Upper lobe of left lung (tissue), 4 donors: ENCODE measurements at regions not wholly inside any gene's neighbourhood (a gene's known extent, or its start where the extent isn't known, plus 50 kb on each side); places are given as distances from the start of the nearest gene placed in this dataset.

Source experiments
- EP300 ChIP-seq, 4 donors: sonication (generic); formaldehyde crosslinking; IDR thresholded peaks; one replicate each; pipeline ENCODE4 v1.5.1; 2017; ENCODE audit warnings: antibody characterized with exemption in 4 of 4, control low read depth in 2 of 4
- POLR2A ChIP-seq, 4 donors: fragments of 450-650 bp; IDR thresholded peaks; one replicate each; pipeline ENCODE4 v1.5.1; 2016 to 2017; ENCODE audit warnings: antibody characterized with exemption in 4 of 4, mild to moderate bottlenecking in 2 of 4
- POLR2AphosphoS5 ChIP-seq, 2 donors: sonication (generic); formaldehyde crosslinking; IDR thresholded peaks; one replicate each; pipeline ENCODE4 v1.5.1; 2017; ENCODE audit warnings: antibody characterized with exemption in 2 of 2
- TF ChIP-seq, protein P1 (sequence below), 6 experiments: fragments of 450-650 bp in 4 of 6; fragments of 200-600 bp in 2 of 6; sonication (generic) in 2 of 6; IDR thresholded peaks; one replicate each; pipeline ENCODE4 v1.5.1; 2016 to 2019; ENCODE audit warnings: antibody characterized with exemption in 6 of 6

- TF ChIP-seq POLR2AphosphoS5 (IDR thresholded peaks at IDR 0.05) (no peak), POLR2A (IDR thresholded peaks at IDR 0.05) (no peak), EP300 (IDR thresholded peaks at IDR 0.05) (no peak)
- TF ChIP-seq, protein P1, sequence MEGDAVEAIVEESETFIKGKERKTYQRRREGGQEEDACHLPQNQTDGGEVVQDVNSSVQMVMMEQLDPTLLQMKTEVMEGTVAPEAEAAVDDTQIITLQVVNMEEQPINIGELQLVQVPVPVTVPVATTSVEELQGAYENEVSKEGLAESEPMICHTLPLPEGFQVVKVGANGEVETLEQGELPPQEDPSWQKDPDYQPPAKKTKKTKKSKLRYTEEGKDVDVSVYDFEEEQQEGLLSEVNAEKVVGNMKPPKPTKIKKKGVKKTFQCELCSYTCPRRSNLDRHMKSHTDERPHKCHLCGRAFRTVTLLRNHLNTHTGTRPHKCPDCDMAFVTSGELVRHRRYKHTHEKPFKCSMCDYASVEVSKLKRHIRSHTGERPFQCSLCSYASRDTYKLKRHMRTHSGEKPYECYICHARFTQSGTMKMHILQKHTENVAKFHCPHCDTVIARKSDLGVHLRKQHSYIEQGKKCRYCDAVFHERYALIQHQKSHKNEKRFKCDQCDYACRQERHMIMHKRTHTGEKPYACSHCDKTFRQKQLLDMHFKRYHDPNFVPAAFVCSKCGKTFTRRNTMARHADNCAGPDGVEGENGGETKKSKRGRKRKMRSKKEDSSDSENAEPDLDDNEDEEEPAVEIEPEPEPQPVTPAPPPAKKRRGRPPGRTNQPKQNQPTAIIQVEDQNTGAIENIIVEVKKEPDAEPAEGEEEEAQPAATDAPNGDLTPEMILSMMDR (IDR thresholded peaks at IDR 0.05) = no peak
These were observed 196.3 kb upstream of the STK17B start for GRCh38 chr2:196367633-196368032.
